ENCODE measurements at regions not wholly inside any gene's neighbourhood (a gene's known extent, or its start where the extent isn't known, plus 50 kb on each side); places are given as distances from the start of the nearest gene placed in this dataset.

- Histone ChIP-seq H3K4me3 (ENCODE audit: low read depth, low read length) (no peak overlapping the region), H3K27me3 (ENCODE audit: control insufficient read depth, insufficient read depth, low read length) (no peaks in the 10 kb centered on the region), H3K36me3 (ENCODE audit: control insufficient read depth, insufficient read depth, low read length) (no peaks in the 10 kb centered on the region)
- TF ChIP-seq CTCF (IDR thresholded peaks at IDR 0.05; ENCODE audit: insufficient read depth, low read length, severe bottlenecking): no peak
- FAIRE-seq (no peak), DNase-seq (ENCODE audit: low read depth) (peak; percentile 10)
Observed at GRCh38 chr18:40690062-40690461, 1265.0 kb upstream of the PIK3C3 start.

GRCh38 chr18:40687399-40687798 is 1267.6 kb upstream of the PIK3C3 start:
- Histone ChIP-seq H3K36me3 (ENCODE audit: control insufficient read depth, insufficient read depth, low read length) (no peaks in the 10 kb centered on the region), H3K4me3 (ENCODE audit: low read depth, low read length) (no peak overlapping the region), H3K27me3 (ENCODE audit: control insufficient read depth, insufficient read depth, low read length) (no peaks in the 10 kb centered on the region)
- no peak for TF ChIP-seq CTCF (IDR thresholded peaks at IDR 0.05; ENCODE audit: insufficient read depth, low read length, severe bottlenecking)
- FAIRE-seq: no peak
- no peak for DNase-seq (ENCODE audit: low read depth)

- no peak for TF ChIP-seq CTCF (IDR thresholded peaks at IDR 0.05; ENCODE audit: insufficient read depth, low read length, severe bottlenecking)
- no peak overlapping the region for H3K4me3 ChIP-seq (ENCODE audit: low read depth, low read length)
- no peaks in the 10 kb centered on the region for H3K27me3 ChIP-seq (ENCODE audit: control insufficient read depth, insufficient read depth, low read length)
- no peak for DNase-seq (ENCODE audit: low read depth)
- FAIRE-seq: no peak
- H3K36me3 ChIP-seq (ENCODE audit: control insufficient read depth, insufficient read depth, low read length): no peaks in the 10 kb centered on the region
Observed at GRCh38 chr18:40686836-40687235, 1268.2 kb upstream of the PIK3C3 start.

GRCh38 chr18:40685219-40685618 is 1269.8 kb upstream of the PIK3C3 start:
- no peak for TF ChIP-seq CTCF (IDR thresholded peaks at IDR 0.05; ENCODE audit: insufficient read depth, low read length, severe bottlenecking)
- FAIRE-seq: no peak

GRCh38 chr18:40678318-40678717 is 1276.7 kb upstream of the PIK3C3 start:
- no peak overlapping the region for H3K4me3 ChIP-seq (ENCODE audit: low read depth, low read length)
- H3K27me3 ChIP-seq (ENCODE audit: control insufficient read depth, insufficient read depth, low read length): no peaks in the 10 kb centered on the region
- no peak for TF ChIP-seq CTCF (IDR thresholded peaks at IDR 0.05; ENCODE audit: insufficient read depth, low read length, severe bottlenecking)
- no peaks in the 10 kb centered on the region for H3K36me3 ChIP-seq (ENCODE audit: control insufficient read depth, insufficient read depth, low read length)
- FAIRE-seq (no peak), DNase-seq (ENCODE audit: low read depth) (peak; percentile 53)

More at GRCh38 chr18:40685219-40685618, 1269.8 kb upstream of the PIK3C3 start:
- Histone ChIP-seq H3K27me3 (ENCODE audit: control insufficient read depth, insufficient read depth, low read length) (no peaks in the 10 kb centered on the region), H3K36me3 (ENCODE audit: control insufficient read depth, insufficient read depth, low read length) (no peaks in the 10 kb centered on the region), H3K4me3 (ENCODE audit: low read depth, low read length) (no peak overlapping the region)
- DNase-seq (ENCODE audit: low read depth): peak; percentile 31

GRCh38 chr18:40676668-40677067 is 1278.4 kb upstream of the PIK3C3 start:
- Histone ChIP-seq H3K27me3 (ENCODE audit: control insufficient read depth, insufficient read depth, low read length) (no peaks in the 10 kb centered on the region), H3K4me3 (ENCODE audit: low read depth, low read length) (no peak overlapping the region), H3K36me3 (ENCODE audit: control insufficient read depth, insufficient read depth, low read length) (no peaks in the 10 kb centered on the region)
- TF ChIP-seq CTCF (IDR thresholded peaks at IDR 0.05; ENCODE audit: insufficient read depth, low read length, severe bottlenecking): no peak
- DNase-seq (ENCODE audit: low read depth) (peak; percentile 93), FAIRE-seq (no peak)

Measured in bronchial epithelial cell (primary cell).